MCF 10A (cell line): ENCODE measurements at regions not wholly inside any gene's neighbourhood (a gene's known extent, or its start where the extent isn't known, plus 50 kb on each side); places are given as distances from the start of the nearest gene placed in this dataset.

Source experiments
- BruUV-seq: library from RNA; stranded (reverse); fragments of 400-500 nt; replicated peaks from 2 replicates; lab custom pipeline; 2021; lab: Mats Ljungman, UMichigan
- CTCF ChIA-PET: fragments of 300-600 bp; sonication (Branson Sonifier 250); formaldehyde crosslinking; extraction: SDS; loops from one replicate; lab custom pipeline; 2021; ENCODE audit warnings: antibody characterized with exemption, inconsistent platforms; lab: Yijun Ruan, JAX
- POLR2A ChIA-PET: fragments of 300-600, 350-650 bp; sonication (Branson Sonifier 250); formaldehyde crosslinking; extraction: SDS; loops from one replicate; lab custom pipeline; 2020; ENCODE audit warnings: antibody characterized with exemption, inconsistent platforms; lab: Yijun Ruan, JAX
- DNase-seq: peaks from one replicate; pipeline ENCODE4 v3.0.0-alpha.2; 2018; ENCODE audit not compliant: unreplicated experiment
- H3K27ac Mint-ChIP-seq: one replicate; pipeline ENCODE4 v1.8.0; 2022; ENCODE audit warnings: mild to moderate bottlenecking, low read depth, mixed read lengths; ENCODE audit not compliant: unreplicated experiment
- H3K27me3 Mint-ChIP-seq: one replicate; pipeline ENCODE4 v1.8.0; 2022; ENCODE audit warnings: mixed read lengths; ENCODE audit not compliant: insufficient read depth, unreplicated experiment
- H3K36me3 Mint-ChIP-seq: one replicate; pipeline ENCODE4 v1.8.0; 2022; ENCODE audit warnings: mild to moderate bottlenecking, moderate library complexity, mixed read lengths; ENCODE audit not compliant: insufficient read depth, unreplicated experiment
- H3K4me1 Mint-ChIP-seq: one replicate; pipeline ENCODE4 v1.8.0; 2022; ENCODE audit warnings: mixed read lengths; ENCODE audit not compliant: insufficient read depth, unreplicated experiment
- H3K4me3 Mint-ChIP-seq: one replicate; pipeline ENCODE4 v1.8.0; 2022; ENCODE audit warnings: mild to moderate bottlenecking, moderate library complexity, mixed read lengths; ENCODE audit not compliant: unreplicated experiment
- H3K9me3 Mint-ChIP-seq: one replicate; pipeline ENCODE4 v1.8.0; 2022; ENCODE audit warnings: mixed read lengths; ENCODE audit not compliant: unreplicated experiment
- CTCF ChIP-seq: fragments of 200-600 bp; IDR thresholded peaks from one replicate; pipeline ENCODE4 v1.8.0; 2022; ENCODE audit warnings: antibody characterized with exemption, mild to moderate bottlenecking; ENCODE audit not compliant: unreplicated experiment
- intact Hi-C: fragments of 100-400 bp; cut with micrococcal nuclease; formaldehyde crosslinking; loops from 2 replicates; pipeline ENCODE4 v1.14.1; 2022

GRCh38 chr3:25084016-25084415 is 344.0 kb upstream of the RARB start:
- BruUV-seq = no TSS peak
- ChIA-PET POLR2A (no interaction called here), CTCF (no interaction called here)
- Mint-ChIP-seq H3K27ac (no peak overlapping the region), H3K4me3 (no peak overlapping the region), H3K4me1 (no peaks in the 10 kb centered on the region), H3K9me3 (no peaks in the 10 kb centered on the region), H3K36me3 (no peaks in the 10 kb centered on the region), H3K27me3 (no peaks in the 10 kb centered on the region)
- intact Hi-C loops = no loop called here
- no peak for TF ChIP-seq CTCF
- DNase-seq = no peak

GRCh38 chr3:25086721-25087120 is 341.3 kb upstream of the RARB start:
- intact Hi-C loops = no loop called here
- H3K4me3 Mint-ChIP-seq = no peak overlapping the region
- H3K36me3 Mint-ChIP-seq = no peaks in the 10 kb centered on the region
- no peak overlapping the region for H3K27ac Mint-ChIP-seq
- peaks cover 20% of the 10 kb centered on the region for H3K27me3 Mint-ChIP-seq
- H3K9me3 Mint-ChIP-seq = no peaks in the 10 kb centered on the region
- no TSS peak for BruUV-seq
- POLR2A ChIA-PET = no interaction called here
- DNase-seq = no peak
- TF ChIP-seq CTCF = no peak
- no peaks in the 10 kb centered on the region for H3K4me1 Mint-ChIP-seq
- CTCF ChIA-PET = interaction anchor here (0.7 kb wide), 1 partner anchor 1074 kb away, joined by 3 read pairs; no protein-coding TSS in a partner anchor

GRCh38 chr3:25088284-25088683 is 339.8 kb upstream of the RARB start:
- H3K9me3 Mint-ChIP-seq = no peaks in the 10 kb centered on the region
- no peaks in the 10 kb centered on the region for H3K36me3 Mint-ChIP-seq
- H3K4me3 Mint-ChIP-seq = no peak overlapping the region
- H3K27ac Mint-ChIP-seq = no peak overlapping the region
- no TSS peak for BruUV-seq
- intact Hi-C loops = no loop called here
- POLR2A ChIA-PET = interaction anchor here (1.0 kb wide), 1 partner anchor 18 kb away, joined by 5 read pairs; no protein-coding TSS in a partner anchor
- no peak for DNase-seq
- no peak for TF ChIP-seq CTCF
- no peaks in the 10 kb centered on the region for H3K4me1 Mint-ChIP-seq
- CTCF ChIA-PET = interaction anchor here (0.5 to 1.2 kb wide), 5 partner anchors 10 to 227 kb away, joined by 3 to 4 read pairs (median 4); no protein-coding TSS in a partner anchor
- peaks cover 35% of the 10 kb centered on the region for H3K27me3 Mint-ChIP-seq

- ChIA-PET POLR2A (interaction anchor here (0.6 kb wide), 1 partner anchor 12 kb away, joined by 3 read pairs; no protein-coding TSS in a partner anchor), CTCF (no interaction called here)
- Mint-ChIP-seq H3K27me3 (peaks cover 44% of the 10 kb centered on the region), H3K27ac (no peak overlapping the region), H3K4me1 (no peaks in the 10 kb centered on the region), H3K9me3 (no peaks in the 10 kb centered on the region), H3K36me3 (no peaks in the 10 kb centered on the region), H3K4me3 (no peak overlapping the region)
- no peak for DNase-seq
- intact Hi-C loops = loop anchor here (10.0 kb wide), 1 partner anchor 136 kb away; no protein-coding TSS in a partner anchor
- no peak for TF ChIP-seq CTCF
- no TSS peak for BruUV-seq
Measured at GRCh38 chr3:25090698-25091453, 337.2 kb upstream of the RARB start.
